ENCODE measurements at regions not wholly inside any gene's neighbourhood (a gene's known extent, or its start where the extent isn't known, plus 50 kb on each side); places are given as distances from the start of the nearest gene placed in this dataset.

GRCh38 chr1:34603594-34603993, 151.3 kb upstream of the GJB5 start:
- H3K36me3 ChIP-seq (ENCODE audit: control insufficient read depth, insufficient read depth, low read length), result no peaks in the 10 kb centered on the region
- DNase-seq (ENCODE audit: extremely low read depth, insufficient read length), result no peak
- H3K4me3 ChIP-seq (replicated peaks; ENCODE audit: low read depth, low read length), result no peak overlapping the region
- TF ChIP-seq CTCF (IDR thresholded peaks at IDR 0.05; ENCODE audit: insufficient read depth, low read length, poor library complexity, severe bottlenecking), result no peak
- H3K27me3 ChIP-seq (replicated peaks; ENCODE audit: control insufficient read depth, insufficient read depth, low read length), result peaks cover 2% of the 10 kb centered on the region

- Histone ChIP-seq H3K36me3 (ENCODE audit: control insufficient read depth, insufficient read depth, low read length) (no peaks in the 10 kb centered on the region), H3K27me3 (replicated peaks; ENCODE audit: control insufficient read depth, insufficient read depth, low read length) (peaks cover 2% of the 10 kb centered on the region), H3K4me3 (replicated peaks; ENCODE audit: low read depth, low read length) (no peak overlapping the region)
- no peak for TF ChIP-seq CTCF (IDR thresholded peaks at IDR 0.05; ENCODE audit: insufficient read depth, low read length, poor library complexity, severe bottlenecking)
- DNase-seq (ENCODE audit: extremely low read depth, insufficient read length), result no peak
Observed at GRCh38 chr1:34606504-34606903, 148.3 kb upstream of the GJB5 start.

- Histone ChIP-seq H3K27me3 (replicated peaks; ENCODE audit: control insufficient read depth, insufficient read depth, low read length) (peaks cover 5% of the 10 kb centered on the region), H3K4me3 (replicated peaks; ENCODE audit: low read depth, low read length) (no peak overlapping the region), H3K36me3 (ENCODE audit: control insufficient read depth, insufficient read depth, low read length) (no peaks in the 10 kb centered on the region)
- TF ChIP-seq CTCF (IDR thresholded peaks at IDR 0.05; ENCODE audit: insufficient read depth, low read length, poor library complexity, severe bottlenecking), result no peak
- DNase-seq (ENCODE audit: extremely low read depth, insufficient read length), result no peak
Observed at GRCh38 chr1:34610063-34610462, 144.8 kb upstream of the GJB5 start.

GRCh38 chr1:34611571-34611970, 143.3 kb upstream of the GJB5 start:
- DNase-seq (ENCODE audit: extremely low read depth, insufficient read length), result no peak
- Histone ChIP-seq H3K27me3 (replicated peaks; ENCODE audit: control insufficient read depth, insufficient read depth, low read length) (peaks cover 5% of the 10 kb centered on the region), H3K4me3 (replicated peaks; ENCODE audit: low read depth, low read length) (no peak overlapping the region), H3K36me3 (ENCODE audit: control insufficient read depth, insufficient read depth, low read length) (no peaks in the 10 kb centered on the region)
- TF ChIP-seq CTCF (IDR thresholded peaks at IDR 0.05; ENCODE audit: insufficient read depth, low read length, poor library complexity, severe bottlenecking), result no peak

GRCh38 chr1:34612091-34612827, 142.6 kb upstream of the GJB5 start:
- no peak overlapping the region for H3K4me3 ChIP-seq (replicated peaks; ENCODE audit: low read depth, low read length)
- H3K36me3 ChIP-seq (ENCODE audit: control insufficient read depth, insufficient read depth, low read length), result no peaks in the 10 kb centered on the region
- TF ChIP-seq CTCF (IDR thresholded peaks at IDR 0.05; ENCODE audit: insufficient read depth, low read length, poor library complexity, severe bottlenecking), result no peak
- no peak for DNase-seq (ENCODE audit: extremely low read depth, insufficient read length)
- H3K27me3 ChIP-seq (replicated peaks; ENCODE audit: control insufficient read depth, insufficient read depth, low read length), result peaks cover 6% of the 10 kb centered on the region

Data from GM06990 (cell line).